ENCODE measurements at regions not wholly inside any gene's neighbourhood (a gene's known extent, or its start where the extent isn't known, plus 50 kb on each side); places are given as distances from the start of the nearest gene placed in this dataset.

DNA sequence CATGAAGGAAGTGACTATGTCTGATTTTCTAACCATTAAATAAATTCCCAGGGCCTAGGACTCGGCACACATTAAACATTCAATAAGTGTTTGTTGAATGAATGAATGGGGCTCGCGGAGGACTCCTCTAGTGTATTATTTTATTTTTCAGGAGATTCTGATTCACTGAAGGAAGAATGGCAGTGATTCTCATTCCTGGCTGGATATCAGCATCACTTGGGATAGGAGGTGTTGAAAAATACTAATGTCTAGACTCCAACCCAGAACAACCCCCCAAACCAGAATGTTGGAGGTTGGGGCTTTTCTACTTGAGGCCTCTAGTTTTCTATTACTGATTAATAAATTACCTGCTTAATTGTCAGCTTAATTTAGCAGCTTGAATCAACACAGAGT, 195.4 kb downstream of the BTBD3 start:
- TF ChIP-seq, protein P1, sequence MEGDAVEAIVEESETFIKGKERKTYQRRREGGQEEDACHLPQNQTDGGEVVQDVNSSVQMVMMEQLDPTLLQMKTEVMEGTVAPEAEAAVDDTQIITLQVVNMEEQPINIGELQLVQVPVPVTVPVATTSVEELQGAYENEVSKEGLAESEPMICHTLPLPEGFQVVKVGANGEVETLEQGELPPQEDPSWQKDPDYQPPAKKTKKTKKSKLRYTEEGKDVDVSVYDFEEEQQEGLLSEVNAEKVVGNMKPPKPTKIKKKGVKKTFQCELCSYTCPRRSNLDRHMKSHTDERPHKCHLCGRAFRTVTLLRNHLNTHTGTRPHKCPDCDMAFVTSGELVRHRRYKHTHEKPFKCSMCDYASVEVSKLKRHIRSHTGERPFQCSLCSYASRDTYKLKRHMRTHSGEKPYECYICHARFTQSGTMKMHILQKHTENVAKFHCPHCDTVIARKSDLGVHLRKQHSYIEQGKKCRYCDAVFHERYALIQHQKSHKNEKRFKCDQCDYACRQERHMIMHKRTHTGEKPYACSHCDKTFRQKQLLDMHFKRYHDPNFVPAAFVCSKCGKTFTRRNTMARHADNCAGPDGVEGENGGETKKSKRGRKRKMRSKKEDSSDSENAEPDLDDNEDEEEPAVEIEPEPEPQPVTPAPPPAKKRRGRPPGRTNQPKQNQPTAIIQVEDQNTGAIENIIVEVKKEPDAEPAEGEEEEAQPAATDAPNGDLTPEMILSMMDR (IDR thresholded peaks at IDR 0.05), result no peak
- TF ChIP-seq POLR2A (IDR thresholded peaks at IDR 0.05), result no peak

Data from vagina (tissue), 2 donors.